GM23338 (cell line): ENCODE measurements at regions not wholly inside any gene's neighbourhood (a gene's known extent, or its start where the extent isn't known, plus 50 kb on each side); places are given as distances from the start of the nearest gene placed in this dataset.
A peak's percentile ranks its signal among the peaks of the same experiment; 100 is the strongest.

Experiments used
- ATAC-seq: fragments of 200-7000 bp; cut with Tn5 transposase; 3 replicates; pipeline ENCODE4 v1.9.1; 2020
- DNase-seq: peaks from one replicate; pipeline ENCODE4 v3.0.0-alpha.2; 2015; ENCODE audit warnings: low spot score
- H2AFZ ChIP-seq: fragments of 200-600 bp; sonication (generic); 2 replicates; pipeline ENCODE4 v1.8.0; 2016; ENCODE audit warnings: antibody characterized with exemption, mild to moderate bottlenecking, moderate library complexity
- H3F3A ChIP-seq: fragments of 200-600 bp; sonication (generic); replicated peaks from 2 replicates; pipeline ENCODE4 v1.8.0; 2017; ENCODE audit warnings: antibody characterized with exemption, mixed run types, low read depth
- H3K27ac ChIP-seq: fragments of 200-600 bp; sonication (generic); 2 replicates; pipeline ENCODE4 v1.6.1; 2016; ENCODE audit warnings: low read depth
- H3K27me3 ChIP-seq: fragments of 200-600 bp; sonication (generic); 2 replicates; pipeline ENCODE4 v1.8.0; 2016; ENCODE audit warnings: mild to moderate bottlenecking, mixed run types, moderate library complexity; ENCODE audit not compliant: insufficient read depth
- H3K36me3 ChIP-seq: fragments of 200-600 bp; sonication (generic); 2 replicates; pipeline ENCODE4 v1.8.0; 2016; ENCODE audit warnings: mild to moderate bottlenecking; ENCODE audit not compliant: insufficient read depth
- H3K4me1 ChIP-seq: fragments of 200-600 bp; sonication (generic); 2 replicates; pipeline ENCODE4 v1.8.0; 2016; ENCODE audit warnings: mild to moderate bottlenecking, moderate library complexity; ENCODE audit not compliant: insufficient read depth
- H3K4me2 ChIP-seq: fragments of 200-600 bp; sonication (generic); 2 replicates; pipeline ENCODE4 v1.7.1; 2017; ENCODE audit warnings: mixed run types
- H3K4me3 ChIP-seq: fragments of 200-600 bp; sonication (generic); 2 replicates; pipeline ENCODE4 v1.6.1; 2016; ENCODE audit warnings: mixed run types
- H3K79me2 ChIP-seq: fragments of 200-600 bp; sonication (generic); replicated peaks from 2 replicates; pipeline ENCODE4 v1.8.0; 2017; ENCODE audit warnings: mild to moderate bottlenecking; ENCODE audit not compliant: insufficient read depth
- H3K9me2 ChIP-seq: fragments of 200-600 bp; sonication (generic); 2 replicates; pipeline ENCODE4 v1.8.0; 2017; ENCODE audit not compliant: insufficient read depth
- H4K20me1 ChIP-seq: fragments of 200-600 bp; sonication (generic); replicated peaks from 2 replicates; pipeline ENCODE4 v1.8.0; 2017; ENCODE audit warnings: mild to moderate bottlenecking; ENCODE audit not compliant: insufficient read depth
- H3K27ac Mint-ChIP-seq: 2 replicates; pipeline ENCODE4 v1.8.0; 2020; ENCODE audit warnings: inconsistent platforms, mild to moderate bottlenecking, moderate library complexity, mixed read lengths
- H3K27me3 Mint-ChIP-seq: 3 replicates; pipeline ENCODE4 v1.8.0; 2022; ENCODE audit warnings: low read depth, mild to moderate bottlenecking, moderate library complexity, mixed read lengths, inconsistent platforms; ENCODE audit not compliant: insufficient read depth, poor library complexity
- H3K36me3 Mint-ChIP-seq: 3 replicates; pipeline ENCODE4 v1.8.0; 2021; ENCODE audit warnings: low read depth, mild to moderate bottlenecking, inconsistent platforms, moderate library complexity, mixed read lengths
- H3K4me1 Mint-ChIP-seq: 3 replicates; pipeline ENCODE4 v1.8.0; 2020; ENCODE audit warnings: mild to moderate bottlenecking, inconsistent platforms, mixed read lengths
- H3K4me3 Mint-ChIP-seq: 3 replicates; pipeline ENCODE4 v1.8.0; 2021; ENCODE audit warnings: moderate library complexity, mild to moderate bottlenecking, inconsistent platforms, mixed read lengths
- H3K9me3 Mint-ChIP-seq: 3 replicates; pipeline ENCODE4 v1.8.0; 2020; ENCODE audit warnings: moderate library complexity, mild to moderate bottlenecking, inconsistent platforms, mixed read lengths
- CREB1 ChIP-seq: fragments of 250-450 bp; sonication (Bioruptor Pico); IDR thresholded peaks from 2 replicates; pipeline ENCODE4 v1.5.0; 2020; ENCODE audit warnings: low read depth, mild to moderate bottlenecking, moderate library complexity
- ETS1 ChIP-seq: IDR thresholded peaks from 2 replicates; pipeline ENCODE4 v1.6.1; 2016; ENCODE audit warnings: antibody characterized with exemption
- EZH2 ChIP-seq: fragments of 200-600 bp; sonication (generic); IDR thresholded peaks from one replicate; pipeline ENCODE4 v1.8.0; 2017; ENCODE audit warnings: antibody characterized with exemption, mild to moderate bottlenecking, low read depth; ENCODE audit not compliant: unreplicated experiment
- EZH2phosphoT487 ChIP-seq: fragments of 200-600 bp; sonication (generic); IDR thresholded peaks from one replicate; pipeline ENCODE4 v1.8.1; 2018; ENCODE audit warnings: antibody characterized with exemption; ENCODE audit not compliant: unreplicated experiment
- JUNB ChIP-seq: IDR thresholded peaks from one replicate; pipeline ENCODE4 v1.6.1; 2016; ENCODE audit warnings: antibody characterized with exemption; ENCODE audit not compliant: unreplicated experiment
- NANOG ChIP-seq: IDR thresholded peaks from 2 replicates; pipeline ENCODE4 v1.6.1; 2016; ENCODE audit warnings: antibody characterized with exemption, borderline replicate concordance
- POLR2AphosphoS5 ChIP-seq: IDR thresholded peaks from 2 replicates; pipeline ENCODE4 v1.6.1; 2016; ENCODE audit warnings: antibody characterized with exemption, low read depth
- STAT1 ChIP-seq: IDR thresholded peaks from one replicate; pipeline ENCODE4 v1.6.1; 2016; ENCODE audit warnings: antibody characterized with exemption; ENCODE audit not compliant: unreplicated experiment
- ZNF114 ChIP-seq: fragments of 250-450 bp; sonication (Bioruptor Pico); IDR thresholded peaks from 2 replicates; pipeline ENCODE4 v1.5.0; 2020; ENCODE audit warnings: mild to moderate bottlenecking, moderate library complexity
- TF ChIP-seq, protein P1 (sequence below): IDR thresholded peaks from one replicate; pipeline ENCODE4 v1.6.1; 2018; ENCODE audit warnings: antibody characterized with exemption; ENCODE audit not compliant: unreplicated experiment
- TF ChIP-seq, protein P2 (sequence below), 2 experiments: fragments of 200-600 bp in 1 of 2; sonication (generic) in 1 of 2; conservative IDR thresholded peaks; 2 replicates each; pipeline versions ENCODE4 v1.5.1 to v1.6.1; 2016 to 2017; ENCODE audit warnings: antibody characterized with exemption in 2 of 2, low read depth in 2 of 2, mild to moderate bottlenecking in 2 of 2, moderate library complexity in 1 of 2

GRCh38 chr12:98144953-98145352 is 370.4 kb upstream of the TMPO start (continued):
- TF ChIP-seq EZH2: no peak
- TF ChIP-seq EZH2phosphoT487: no peak
- TF ChIP-seq NANOG: no peak

DNA sequence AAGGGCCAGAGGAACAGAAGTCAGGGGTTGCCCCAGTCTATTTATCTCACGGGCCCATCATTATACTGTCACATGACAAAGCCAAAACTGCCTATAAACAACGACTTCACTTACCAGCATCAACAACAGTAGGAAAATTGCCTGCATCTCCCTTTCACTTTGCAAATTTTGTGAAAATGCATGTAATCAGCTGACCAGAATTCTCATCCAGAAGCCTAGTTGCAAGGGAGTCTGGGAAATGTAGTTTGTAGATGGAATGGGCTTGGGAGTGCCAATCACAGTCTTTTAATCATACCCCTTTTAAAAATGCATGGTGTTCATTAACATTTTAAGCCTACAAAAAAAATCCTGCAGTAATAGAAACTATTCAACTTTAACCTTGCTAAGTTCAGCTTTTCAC is 369.3 kb upstream of the TMPO start:
- Histone ChIP-seq H3K9me2 (peaks cover 7% of the 10 kb centered on the region; the same call in 1 of the 2 replicates), H3K4me2 (no peak overlapping the region), H3K27ac (no peak overlapping the region), H3F3A (no peaks in the 10 kb centered on the region), H4K20me1 (no peaks in the 10 kb centered on the region), H3K4me1 (peaks cover 15% of the 10 kb centered on the region), H3K27me3 (no peaks in the 10 kb centered on the region), H3K79me2 (no peaks in the 10 kb centered on the region), H2AFZ (no peak overlapping the region; the same call in 1 of the 2 replicates), H3K36me3 (no peaks in the 10 kb centered on the region), H3K4me3 (no peak overlapping the region)
- Mint-ChIP-seq H3K9me3 (no peaks in the 10 kb centered on the region; the same call in 2 of the 3 replicates), H3K27ac (no peak overlapping the region), H3K4me3 (no peak overlapping the region), H3K36me3 (no peaks in the 10 kb centered on the region), H3K4me1 (peaks cover 6% of the 10 kb centered on the region), H3K27me3 (peaks cover 1% of the 10 kb centered on the region)
- peak; percentile 53; the same call in 1 of the 2 replicates for TF ChIP-seq ETS1
- TF ChIP-seq JUNB: no peak
- TF ChIP-seq POLR2AphosphoS5: no peak
- TF ChIP-seq CREB1: no peak
- no peak for TF ChIP-seq STAT1
- DNase-seq (no peak), ATAC-seq (no peak)

DNA sequence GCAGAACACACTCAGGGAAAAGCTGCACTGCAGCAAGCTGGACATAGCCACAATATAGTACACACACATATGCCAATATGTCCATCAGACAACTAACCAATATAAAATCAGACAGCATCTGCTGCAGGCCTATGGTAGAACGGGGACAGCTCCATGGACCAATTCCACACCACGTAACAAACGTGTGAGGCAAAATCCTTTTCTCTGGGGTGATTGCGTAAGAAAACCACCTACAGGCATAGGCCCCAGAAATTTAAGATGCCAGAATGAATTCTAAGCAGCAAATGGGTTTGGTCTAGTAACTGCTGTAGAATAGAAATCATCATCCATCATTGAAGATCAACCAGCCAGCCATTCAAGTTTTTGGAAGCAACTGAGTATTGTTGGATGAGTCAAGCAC is 368.9 kb upstream of the TMPO start:
- no peak for DNase-seq
- Histone ChIP-seq H3K27ac (no peak overlapping the region), H3F3A (no peaks in the 10 kb centered on the region), H3K27me3 (no peaks in the 10 kb centered on the region), H3K4me2 (no peak overlapping the region), H4K20me1 (no peaks in the 10 kb centered on the region), H3K79me2 (no peaks in the 10 kb centered on the region), H3K4me3 (no peak overlapping the region), H3K4me1 (peaks cover 15% of the 10 kb centered on the region), H2AFZ (no peak overlapping the region), H3K36me3 (no peaks in the 10 kb centered on the region), H3K9me2 (peaks cover 7% of the 10 kb centered on the region; the same call in 1 of the 2 replicates)
- no peaks in the 10 kb centered on the region for H3K36me3 Mint-ChIP-seq
- no peak for ATAC-seq
- no peaks in the 10 kb centered on the region; the same call in 2 of the 3 replicates for H3K9me3 Mint-ChIP-seq
- no peak overlapping the region for H3K27ac Mint-ChIP-seq
- H3K4me3 Mint-ChIP-seq: no peak overlapping the region
- H3K27me3 Mint-ChIP-seq: peaks cover 3% of the 10 kb centered on the region
- H3K4me1 Mint-ChIP-seq: peaks cover 6% of the 10 kb centered on the region
- TF ChIP-seq ZNF114 (CRISPR knock-in tag): no peak
- TF ChIP-seq EZH2phosphoT487: no peak
- no peak for TF ChIP-seq EZH2
- no peak for TF ChIP-seq STAT1
- TF ChIP-seq, protein P1, sequence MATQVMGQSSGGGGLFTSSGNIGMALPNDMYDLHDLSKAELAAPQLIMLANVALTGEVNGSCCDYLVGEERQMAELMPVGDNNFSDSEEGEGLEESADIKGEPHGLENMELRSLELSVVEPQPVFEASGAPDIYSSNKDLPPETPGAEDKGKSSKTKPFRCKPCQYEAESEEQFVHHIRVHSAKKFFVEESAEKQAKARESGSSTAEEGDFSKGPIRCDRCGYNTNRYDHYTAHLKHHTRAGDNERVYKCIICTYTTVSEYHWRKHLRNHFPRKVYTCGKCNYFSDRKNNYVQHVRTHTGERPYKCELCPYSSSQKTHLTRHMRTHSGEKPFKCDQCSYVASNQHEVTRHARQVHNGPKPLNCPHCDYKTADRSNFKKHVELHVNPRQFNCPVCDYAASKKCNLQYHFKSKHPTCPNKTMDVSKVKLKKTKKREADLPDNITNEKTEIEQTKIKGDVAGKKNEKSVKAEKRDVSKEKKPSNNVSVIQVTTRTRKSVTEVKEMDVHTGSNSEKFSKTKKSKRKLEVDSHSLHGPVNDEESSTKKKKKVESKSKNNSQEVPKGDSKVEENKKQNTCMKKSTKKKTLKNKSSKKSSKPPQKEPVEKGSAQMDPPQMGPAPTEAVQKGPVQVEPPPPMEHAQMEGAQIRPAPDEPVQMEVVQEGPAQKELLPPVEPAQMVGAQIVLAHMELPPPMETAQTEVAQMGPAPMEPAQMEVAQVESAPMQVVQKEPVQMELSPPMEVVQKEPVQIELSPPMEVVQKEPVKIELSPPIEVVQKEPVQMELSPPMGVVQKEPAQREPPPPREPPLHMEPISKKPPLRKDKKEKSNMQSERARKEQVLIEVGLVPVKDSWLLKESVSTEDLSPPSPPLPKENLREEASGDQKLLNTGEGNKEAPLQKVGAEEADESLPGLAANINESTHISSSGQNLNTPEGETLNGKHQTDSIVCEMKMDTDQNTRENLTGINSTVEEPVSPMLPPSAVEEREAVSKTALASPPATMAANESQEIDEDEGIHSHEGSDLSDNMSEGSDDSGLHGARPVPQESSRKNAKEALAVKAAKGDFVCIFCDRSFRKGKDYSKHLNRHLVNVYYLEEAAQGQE: no peak
- TF ChIP-seq, protein P2, sequence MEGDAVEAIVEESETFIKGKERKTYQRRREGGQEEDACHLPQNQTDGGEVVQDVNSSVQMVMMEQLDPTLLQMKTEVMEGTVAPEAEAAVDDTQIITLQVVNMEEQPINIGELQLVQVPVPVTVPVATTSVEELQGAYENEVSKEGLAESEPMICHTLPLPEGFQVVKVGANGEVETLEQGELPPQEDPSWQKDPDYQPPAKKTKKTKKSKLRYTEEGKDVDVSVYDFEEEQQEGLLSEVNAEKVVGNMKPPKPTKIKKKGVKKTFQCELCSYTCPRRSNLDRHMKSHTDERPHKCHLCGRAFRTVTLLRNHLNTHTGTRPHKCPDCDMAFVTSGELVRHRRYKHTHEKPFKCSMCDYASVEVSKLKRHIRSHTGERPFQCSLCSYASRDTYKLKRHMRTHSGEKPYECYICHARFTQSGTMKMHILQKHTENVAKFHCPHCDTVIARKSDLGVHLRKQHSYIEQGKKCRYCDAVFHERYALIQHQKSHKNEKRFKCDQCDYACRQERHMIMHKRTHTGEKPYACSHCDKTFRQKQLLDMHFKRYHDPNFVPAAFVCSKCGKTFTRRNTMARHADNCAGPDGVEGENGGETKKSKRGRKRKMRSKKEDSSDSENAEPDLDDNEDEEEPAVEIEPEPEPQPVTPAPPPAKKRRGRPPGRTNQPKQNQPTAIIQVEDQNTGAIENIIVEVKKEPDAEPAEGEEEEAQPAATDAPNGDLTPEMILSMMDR (conservative IDR thresholded peaks at IDR 0.05; ENCODE audit: low read depth in 2 of 2): no peak
- TF ChIP-seq JUNB: no peak
- no peak for TF ChIP-seq POLR2AphosphoS5
